WTC11 (cell line): ENCODE measurements at regions not wholly inside any gene's neighbourhood (a gene's known extent, or its start where the extent isn't known, plus 50 kb on each side); places are given as distances from the start of the nearest gene placed in this dataset.

ENCODE experiments used
- ATF6 ChIP-seq: sonication (generic); formaldehyde crosslinking; IDR thresholded peaks from 2 replicates; pipeline ENCODE4 v1.8.1; 2023; ENCODE audit warnings: mild to moderate bottlenecking, missing genetic modification reagents
- CTCF ChIP-seq: fragments of 200-600 bp; IDR thresholded peaks from 2 replicates; pipeline ENCODE4 v1.8.0; 2022; ENCODE audit warnings: antibody characterized with exemption

GRCh38 chr2:72036173-72036545 lies 111.5 kb downstream of the CYP26B1 start:
- no peak for TF ChIP-seq CTCF
- TF ChIP-seq ATF6 (CRISPR knock-in tag), result no peak
